EH (cell line): ENCODE measurements at regions not wholly inside any gene's neighbourhood (a gene's known extent, or its start where the extent isn't known, plus 50 kb on each side); places are given as distances from the start of the nearest gene placed in this dataset.

Experiments
- DNase-seq: peaks from one replicate; pipeline ENCODE4 v3.0.0-alpha.2; 2015; ENCODE audit warnings: low read depth

DNA sequence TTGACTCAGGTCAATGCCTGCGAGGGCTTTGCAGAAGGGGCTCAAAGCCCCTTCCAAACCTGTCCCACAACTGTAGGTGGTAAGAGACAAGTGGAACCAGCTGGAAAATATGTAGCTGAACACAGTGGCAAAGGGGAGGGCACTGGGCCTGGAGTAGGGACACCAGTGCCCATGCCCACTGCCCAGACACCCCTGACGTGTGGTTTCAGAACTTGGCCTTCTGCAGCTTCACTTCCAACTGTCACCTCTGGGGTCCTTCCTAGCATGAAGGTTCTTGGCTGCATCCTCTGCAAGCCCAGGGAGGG, 233.1 kb upstream of the IRX1 start:
- no peak for DNase-seq

DNA sequence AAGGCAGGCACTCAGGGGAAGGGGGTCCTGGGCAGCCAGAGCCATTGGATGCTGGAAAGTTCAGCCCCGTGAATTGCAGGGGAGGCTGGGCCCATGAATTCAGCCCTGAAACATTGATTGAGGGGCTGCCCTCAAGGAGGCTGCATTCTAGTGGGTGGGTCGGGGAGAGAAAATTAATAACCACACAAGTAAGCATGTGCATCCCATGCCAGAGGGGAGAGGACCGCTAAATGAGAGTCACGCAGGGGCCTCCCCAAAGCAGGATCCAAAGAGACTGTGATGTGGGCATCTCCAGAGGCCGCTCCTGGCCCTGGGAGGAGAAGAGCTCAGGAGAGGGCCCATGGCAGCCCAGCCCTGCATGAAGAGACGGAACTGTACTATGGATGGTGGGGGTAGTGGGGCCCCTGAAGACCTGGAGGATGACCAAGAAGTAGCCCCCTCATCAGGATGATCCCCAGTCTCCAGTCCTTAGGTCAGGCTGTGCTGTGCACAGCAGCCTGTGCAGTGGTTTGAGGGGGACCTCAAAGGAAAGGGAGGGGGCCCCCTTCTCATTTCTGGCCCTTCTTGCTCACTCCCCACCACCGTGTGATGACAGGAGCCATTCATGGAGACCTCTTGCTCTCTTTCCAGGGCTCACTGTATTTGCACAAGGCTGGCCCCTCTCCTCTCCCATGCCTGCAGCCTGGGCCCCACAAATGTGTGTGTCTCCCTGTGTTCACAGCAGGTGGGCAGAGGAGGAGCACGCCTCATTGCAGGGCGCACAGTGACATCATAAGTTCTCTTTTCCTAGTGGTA, 233.6 kb upstream of the IRX1 start:
- DNase-seq: no peak

DNA sequence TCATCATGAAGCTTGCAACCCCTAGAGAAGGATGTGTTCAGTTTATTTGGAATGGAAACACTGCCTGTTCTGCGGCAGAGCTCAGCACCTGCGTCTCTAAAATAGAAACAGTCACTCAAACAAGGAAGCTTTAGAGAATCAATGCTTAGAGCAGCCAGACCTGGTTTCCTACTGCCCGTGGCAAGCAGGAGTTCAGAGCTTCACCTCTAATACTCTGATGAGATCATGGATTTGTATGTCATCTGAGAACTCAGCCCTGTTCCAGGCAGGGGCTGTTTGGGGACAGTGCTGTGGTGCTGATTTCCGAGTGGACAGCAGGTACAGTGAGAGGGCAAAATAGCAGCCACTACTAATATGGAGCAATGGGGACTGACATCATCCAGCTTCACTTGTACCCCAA, 236.0 kb upstream of the IRX1 start:
- no peak for DNase-seq

DNA sequence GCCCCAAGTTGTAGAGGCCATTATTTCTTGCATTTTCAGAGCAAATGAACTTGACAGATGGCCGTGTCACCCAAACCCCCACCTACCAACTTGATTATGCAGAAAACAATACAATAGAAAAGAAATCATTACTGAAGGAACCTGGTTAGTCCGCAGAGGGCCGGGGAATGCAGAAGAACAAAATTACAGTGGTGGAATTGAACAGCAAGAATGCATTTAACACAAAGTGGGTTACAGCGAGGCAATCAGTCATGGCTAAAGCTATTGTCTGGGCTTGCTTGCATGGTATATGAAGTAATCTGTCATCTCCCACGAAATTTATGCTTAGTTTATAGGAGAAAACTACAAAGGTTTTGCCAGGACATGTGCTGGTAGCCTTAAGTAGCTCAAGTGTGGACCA, 238.3 kb upstream of the IRX1 start:
- no peak for DNase-seq

DNA sequence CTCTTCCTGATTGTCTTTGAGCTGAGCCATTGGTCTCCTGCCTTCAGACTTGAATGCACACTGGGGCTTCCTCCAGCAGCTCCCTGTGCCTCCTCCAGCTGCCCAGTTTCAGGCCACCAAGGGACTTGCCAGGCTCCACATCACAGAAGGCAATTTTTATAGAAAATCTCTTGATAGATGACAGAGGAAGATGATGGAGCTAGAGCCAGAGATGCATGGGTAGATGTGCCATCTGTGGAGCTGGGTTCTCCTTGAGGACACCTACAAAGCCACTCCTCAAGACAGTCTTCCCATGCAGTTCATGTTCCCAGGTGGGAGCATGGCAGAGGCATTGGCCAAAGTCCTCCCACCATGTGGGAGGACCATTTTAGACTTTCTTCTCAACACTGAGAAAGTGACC, 239.6 kb upstream of the IRX1 start:
- no peak for DNase-seq

DNA sequence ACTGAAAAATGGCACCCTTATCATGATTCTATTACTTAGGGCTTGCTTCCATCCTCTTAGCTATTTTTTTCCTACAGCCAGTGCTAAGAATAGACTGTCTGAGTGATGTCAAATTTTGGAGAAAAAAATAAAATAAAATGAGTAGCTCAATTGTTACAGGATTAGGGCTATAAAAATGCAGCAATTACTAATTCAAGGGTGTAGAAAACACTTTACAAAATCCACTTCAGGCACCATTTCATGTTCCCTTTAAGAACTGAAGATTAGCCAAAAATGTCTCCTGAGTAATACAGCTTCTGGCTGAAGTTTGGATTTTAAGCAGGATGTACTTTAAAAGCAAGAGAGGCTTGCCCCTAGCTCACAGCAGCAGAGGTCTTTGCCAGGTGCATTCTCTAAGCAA, 240.5 kb upstream of the IRX1 start:
- DNase-seq: no peak

DNA sequence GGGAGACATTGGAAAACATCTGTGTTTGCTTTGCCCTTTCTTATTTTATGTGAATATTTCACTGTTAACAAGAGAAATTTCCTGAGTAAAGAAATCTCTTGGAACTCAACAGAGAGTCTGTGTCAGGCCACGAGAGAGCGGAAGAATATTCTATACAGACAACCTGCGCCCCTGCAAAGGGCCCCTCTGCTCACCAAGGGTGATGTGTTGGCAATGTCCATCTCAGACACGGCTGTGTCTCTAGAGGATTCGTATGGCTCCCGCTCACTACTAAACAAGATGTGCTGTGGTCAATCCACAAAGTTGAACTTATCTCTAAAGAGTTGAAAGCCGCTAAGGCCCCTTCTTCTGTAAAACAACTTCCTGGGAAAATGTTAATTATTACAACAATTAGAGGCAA, 241.0 kb upstream of the IRX1 start:
- DNase-seq: no peak

DNA sequence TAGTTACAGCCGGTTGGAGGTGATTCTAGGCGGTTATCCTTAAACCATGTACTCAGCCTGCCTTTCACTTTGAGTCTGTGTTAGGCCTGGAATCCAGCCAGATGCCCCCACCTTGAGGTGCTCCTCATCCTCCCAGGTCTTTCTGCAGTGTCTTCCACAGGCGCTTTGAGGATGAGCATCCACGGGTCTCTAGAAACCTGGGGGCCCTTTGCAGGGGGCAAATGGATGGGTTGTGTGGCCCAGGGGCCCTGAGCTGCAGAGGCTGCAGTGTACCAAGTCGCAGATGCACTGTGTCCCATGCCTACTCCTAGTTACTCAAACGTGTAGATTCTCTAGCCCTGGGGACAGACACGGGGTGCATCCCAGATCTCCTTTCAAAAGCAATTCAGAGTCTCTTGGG, 242.1 kb upstream of the IRX1 start:
- no peak for DNase-seq

DNA sequence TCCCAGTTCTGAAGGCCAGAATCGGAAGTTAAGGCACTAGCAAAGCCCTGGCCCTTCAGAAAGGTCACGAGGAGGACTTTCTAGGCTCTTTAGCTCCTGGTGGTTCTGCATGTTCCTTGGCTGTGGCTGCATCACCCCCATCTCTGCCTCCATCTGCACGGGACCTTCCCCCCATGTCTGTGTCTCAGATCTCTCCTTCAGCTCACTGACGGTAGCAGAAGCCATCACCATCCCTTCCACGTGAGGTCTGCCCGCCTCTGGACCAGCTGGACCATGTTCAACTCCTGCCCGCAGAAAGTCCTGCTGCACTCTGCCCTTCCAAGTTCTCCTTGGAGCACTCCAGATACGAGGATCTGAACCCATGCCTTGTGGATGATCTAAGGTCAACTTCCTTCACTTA, 242.9 kb upstream of the IRX1 start:
- no peak for DNase-seq

DNA sequence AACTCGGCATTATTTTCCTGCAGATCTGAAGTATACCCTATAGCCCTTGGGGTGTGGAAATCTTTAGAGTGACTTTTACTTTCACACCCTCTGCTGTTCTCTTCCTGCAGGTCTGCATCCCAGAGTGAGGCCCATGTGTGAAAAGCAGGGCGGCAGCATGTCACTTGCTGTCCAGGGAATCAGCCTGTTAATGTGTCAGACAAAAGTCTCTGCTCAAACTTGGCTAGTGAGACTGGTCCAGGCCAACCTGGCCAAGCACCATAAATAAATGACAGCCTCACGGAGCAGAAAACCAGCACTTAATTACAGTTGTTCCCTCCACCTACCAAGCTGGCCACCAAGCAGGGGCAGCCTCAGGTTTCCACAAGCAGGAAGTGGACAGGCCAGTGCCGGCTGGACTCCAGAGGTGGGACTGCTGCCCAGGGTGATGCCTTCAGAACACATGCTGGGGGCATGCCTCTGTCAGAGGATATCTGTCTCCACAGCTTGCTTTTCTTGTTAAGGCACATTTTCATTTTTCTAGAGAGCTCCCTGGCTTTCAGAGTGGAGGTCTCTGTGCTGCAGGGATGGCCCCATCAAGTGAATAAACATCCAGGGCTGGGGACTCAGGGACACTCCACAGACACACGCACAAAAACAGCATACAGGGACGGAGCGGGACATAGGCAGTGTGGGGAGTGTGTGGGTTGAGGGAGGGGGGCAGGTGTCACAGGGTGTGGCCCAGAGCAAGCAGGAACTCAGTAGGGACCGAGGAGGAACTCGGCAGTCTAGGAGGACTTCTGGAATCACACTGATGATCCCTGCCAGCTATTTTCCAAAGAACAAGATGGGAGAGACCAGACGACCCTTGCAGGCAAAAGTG, 243.8 kb upstream of the IRX1 start:
- DNase-seq: no peak

DNA sequence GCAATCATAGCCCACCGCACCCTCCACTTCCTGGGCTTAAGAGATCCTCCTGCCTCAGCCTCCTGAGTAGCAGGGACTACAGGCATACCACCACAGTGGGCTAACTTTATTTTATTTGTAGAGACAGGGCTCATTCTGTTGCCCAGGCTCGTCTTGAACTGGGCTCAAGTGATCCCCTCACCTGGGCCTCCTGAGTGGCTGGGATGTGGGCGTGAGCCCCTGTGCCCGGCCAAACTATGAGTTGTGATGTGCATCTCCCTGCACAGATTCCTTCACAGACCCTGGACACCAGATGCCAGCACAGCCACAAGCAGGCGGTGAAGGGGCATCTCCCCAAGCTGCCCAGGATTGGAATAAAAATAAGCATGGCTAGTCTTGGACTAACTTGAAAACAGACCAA, 244.9 kb upstream of the IRX1 start:
- DNase-seq: no peak

DNA sequence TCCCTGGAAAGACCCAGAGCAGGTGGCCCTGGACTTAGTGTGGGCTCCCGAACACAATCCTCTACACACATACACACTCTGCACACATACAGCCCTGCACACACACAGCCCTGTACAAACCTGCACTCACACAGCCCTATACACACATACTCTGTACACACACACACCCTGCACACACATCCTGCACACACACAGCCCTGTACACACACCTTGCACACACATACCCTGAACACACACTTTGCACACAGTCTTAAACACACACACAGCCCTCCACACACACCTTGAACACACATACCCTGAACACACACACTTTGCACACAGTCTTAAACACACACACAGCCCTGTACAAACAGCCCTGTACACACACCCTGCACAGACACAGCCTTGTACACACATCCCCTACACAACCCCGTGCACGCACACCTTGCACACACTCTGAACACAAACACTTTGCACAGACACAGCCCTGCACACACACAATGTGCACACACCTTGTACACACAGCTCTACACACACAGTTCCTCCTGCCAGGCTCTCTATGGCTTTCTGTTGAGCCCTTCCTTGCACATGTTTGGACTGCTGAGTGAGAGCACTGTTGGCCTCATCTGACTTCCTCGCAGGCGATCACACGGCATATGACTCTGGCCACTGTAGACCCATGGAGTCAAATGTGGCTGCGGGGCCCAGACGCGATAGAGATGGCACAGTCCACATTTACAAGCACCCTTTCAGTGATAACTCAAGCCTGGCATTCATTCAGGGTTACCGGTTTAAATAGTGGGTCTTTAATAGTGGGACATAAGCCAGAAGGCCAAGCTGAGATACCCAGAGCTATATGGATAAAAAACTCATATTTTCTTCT, 245.7 kb upstream of the IRX1 start:
- no peak for DNase-seq

DNA sequence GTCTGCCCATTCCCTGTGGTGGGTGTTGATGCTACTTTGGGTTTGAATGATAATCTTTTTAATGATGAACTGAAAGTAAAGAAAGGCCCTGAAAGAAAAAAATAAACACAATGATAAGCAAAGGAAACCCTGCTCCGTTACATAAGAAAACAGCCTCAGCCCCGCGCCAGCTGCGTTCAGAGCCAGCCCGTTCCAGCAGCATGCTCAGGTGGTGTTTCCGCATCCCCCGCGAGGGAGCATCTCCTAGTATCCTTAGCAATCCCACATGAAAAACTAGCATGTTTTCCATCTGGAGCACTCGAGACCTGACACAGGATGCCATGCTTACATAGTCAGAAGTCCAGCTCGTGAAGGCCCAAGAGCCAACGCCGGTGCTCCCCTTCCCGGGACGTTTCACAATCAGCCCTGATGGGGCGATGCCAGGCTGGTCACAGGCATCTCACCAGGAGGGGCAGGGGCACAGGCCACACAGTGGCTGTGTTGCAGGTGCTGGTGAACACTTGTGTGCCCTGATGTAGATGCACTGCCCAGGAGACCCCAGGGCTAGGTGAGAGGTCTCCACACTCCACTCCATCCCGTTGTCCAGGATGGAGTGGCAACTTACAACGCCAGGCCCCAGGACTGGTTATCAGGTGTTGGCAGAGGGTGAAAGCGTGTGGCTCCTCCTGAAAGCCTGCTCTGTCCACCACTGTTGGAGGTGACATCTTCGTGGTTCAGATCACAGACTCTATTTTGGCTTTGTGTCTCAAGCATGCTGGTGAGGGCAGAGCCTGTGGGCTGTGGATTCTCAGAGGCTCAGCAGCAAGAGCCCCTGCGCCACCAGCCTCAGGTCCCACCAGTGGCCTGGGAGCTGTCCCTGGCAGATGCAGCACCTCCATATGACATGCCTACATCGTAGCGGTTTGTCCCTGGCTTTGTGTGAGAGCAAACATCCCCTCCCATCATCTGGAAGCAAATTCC, 246.8 kb upstream of the IRX1 start:
- no peak for DNase-seq

DNA sequence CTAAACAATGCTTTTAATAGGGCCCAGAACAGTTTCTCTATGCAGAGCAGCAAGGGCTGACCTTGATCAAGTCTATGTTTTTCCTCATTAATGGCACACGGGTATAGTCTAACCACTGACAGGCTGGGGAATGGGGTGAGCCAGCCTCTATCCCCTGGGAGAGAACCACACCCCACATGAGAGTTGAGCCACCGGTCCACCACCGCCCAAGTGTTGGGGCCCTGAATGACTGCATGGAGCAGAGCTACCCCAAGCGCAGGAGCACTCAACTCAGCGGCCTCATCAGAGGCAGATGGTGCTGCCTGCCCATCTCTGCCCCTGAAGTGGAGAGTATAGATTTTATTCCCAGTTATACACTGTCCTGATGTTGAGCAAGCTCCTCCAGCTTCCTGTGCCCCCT, 247.9 kb upstream of the IRX1 start:
- DNase-seq: no peak

DNA sequence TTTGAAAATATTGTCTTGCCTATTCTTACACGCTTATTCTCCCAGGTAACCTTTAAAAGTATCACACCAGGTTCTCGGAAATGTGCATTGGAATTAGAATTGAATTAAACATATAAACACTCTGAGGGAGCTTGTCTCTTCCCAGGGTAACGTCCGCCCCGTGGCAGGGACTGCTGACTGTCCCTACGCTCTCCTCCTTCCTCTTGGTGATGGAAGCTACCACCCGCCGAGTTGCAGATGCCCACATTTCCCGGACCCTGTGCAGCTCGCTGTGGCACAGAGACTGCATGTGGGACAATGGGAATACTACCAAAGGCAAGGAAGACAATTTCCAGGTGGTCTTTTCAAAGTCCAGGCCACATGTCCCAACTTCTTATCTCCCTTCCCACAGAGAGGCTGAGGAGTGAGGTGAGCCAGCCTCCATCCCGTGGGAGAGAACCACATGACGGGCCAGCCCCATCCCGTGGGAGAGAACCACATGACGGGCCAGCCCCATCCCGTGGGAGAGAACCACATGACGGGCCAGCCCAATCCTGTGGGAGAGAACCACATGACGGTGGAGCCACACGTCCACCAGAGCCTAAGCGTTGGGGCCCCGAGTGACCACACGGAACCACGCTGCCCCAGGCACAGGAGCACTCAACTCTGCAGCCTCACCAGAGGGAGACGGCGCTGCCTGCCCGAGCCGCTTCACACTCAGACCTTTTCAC, 249.4 kb upstream of the IRX1 start:
- no peak for DNase-seq

DNA sequence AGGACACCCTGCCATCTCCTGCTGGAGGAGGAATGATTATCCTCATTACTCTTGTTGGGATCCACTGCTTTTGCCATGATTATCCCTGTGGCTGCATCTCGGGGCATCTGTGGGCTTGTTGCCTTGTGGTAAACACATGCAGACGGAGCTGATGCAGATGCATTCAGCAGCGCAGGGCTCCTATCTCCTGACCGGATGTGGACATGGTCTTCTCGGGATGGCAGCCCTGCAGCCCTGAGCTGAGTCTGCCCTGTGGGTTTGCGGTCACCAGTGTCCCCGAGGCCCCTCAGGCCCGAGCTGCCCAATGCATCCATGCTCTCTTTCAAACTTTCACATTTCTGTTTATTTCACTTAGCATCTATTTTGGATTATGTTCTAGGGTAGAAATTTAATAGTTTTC, 250.4 kb upstream of the IRX1 start:
- no peak for DNase-seq

DNA sequence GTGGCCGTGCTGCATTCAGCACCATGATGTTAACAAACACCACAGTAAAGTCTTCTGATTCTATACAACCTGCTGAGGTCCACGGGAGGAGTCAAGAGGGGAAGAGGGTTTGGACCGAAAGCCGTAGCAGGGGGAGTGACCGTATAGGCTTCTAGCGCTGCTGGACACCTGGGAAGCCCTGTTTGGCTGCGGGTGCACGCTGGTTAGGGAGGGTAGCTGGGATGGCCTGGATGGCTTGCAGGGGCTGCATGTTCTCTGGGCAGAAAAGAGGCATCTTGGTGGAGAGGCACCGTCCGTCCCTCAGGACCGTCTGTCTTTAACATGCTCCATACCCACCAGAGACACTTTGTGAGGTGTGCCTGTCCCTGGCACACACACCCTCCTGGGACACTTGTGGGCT, 251.0 kb upstream of the IRX1 start:
- no peak for DNase-seq

DNA sequence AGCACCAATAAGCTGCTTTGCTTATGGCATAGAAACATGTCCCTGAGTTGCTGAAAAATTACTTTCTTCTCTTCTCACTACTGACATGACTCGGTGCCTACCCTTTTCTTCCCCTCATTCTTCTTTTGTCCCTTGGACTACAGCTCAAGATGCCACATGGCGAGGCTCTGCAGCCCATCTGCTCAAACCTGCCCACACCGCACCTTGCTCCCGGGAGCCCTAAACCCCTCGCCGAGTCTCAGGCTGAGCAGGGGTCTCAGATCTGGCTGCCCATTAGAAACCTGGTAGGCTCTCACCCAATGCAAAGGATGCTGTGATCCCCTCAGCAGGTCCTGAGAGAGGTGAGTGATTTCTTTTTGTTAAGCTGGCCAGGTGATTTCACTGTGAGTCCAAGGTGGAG, 251.7 kb upstream of the IRX1 start:
- DNase-seq: no peak

DNA sequence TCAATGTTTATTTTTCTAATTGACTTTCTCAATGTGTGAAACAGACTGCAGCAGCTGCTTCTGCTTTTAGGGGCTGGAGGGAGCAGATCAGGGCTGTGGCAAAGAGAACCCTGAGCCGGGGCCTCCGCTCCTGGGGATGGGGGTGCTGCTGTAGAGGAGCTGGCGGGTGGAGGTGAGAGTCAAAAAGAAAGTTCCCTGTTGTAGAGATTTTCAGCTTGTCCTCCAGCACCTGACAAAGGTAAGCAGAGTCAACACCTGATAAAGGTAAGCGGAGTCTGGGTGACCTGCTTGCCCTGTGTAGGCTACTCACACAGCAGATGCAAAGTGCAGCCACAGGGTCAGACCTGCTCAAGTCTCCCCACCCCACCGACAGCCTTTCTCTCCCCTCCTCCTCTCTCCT, 252.4 kb upstream of the IRX1 start:
- no peak for DNase-seq

DNA sequence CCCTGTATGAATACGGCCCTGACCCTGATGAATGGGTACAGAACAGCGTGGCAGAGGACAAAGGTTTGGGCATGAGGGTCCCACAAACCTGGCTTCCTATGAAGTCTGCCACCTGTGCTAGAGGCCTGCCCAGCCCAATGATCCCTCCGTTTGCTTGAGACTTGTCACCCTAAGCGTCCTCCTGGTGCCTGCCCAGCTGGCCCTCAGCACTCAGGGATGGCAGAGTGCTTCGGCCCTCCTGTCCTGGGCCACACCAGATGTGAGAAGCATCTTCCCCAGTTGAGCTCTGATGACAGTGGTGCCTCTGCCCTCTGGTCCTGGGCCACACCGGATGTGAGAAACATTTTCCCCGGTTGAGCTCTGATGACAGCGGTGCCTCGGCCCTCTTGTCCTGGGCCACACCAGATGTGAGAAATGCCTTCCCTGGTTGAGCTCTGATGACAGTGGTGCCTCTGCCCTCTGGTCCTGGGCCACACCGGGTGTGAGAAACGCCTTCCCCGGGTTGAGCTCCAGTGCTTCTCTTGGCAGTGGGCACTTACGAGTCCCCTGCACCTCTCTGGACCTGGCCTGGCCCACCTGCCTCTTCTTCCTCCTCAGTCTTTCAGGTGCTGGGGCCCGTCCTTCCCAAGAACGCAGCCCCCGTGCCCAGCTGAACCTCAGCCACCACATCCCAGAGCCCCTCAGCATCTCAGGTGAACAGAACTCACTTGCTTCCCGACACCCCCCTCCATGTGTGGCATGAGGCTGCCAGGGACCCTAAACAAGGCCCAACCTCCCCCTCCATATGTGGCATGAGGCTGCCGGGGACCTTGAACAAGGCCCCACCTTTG, 253.1 kb upstream of the IRX1 start:
- no peak for DNase-seq
